OCI-LY7 (cell line): ENCODE measurements at regions not wholly inside any gene's neighbourhood (a gene's known extent, or its start where the extent isn't known, plus 50 kb on each side); places are given as distances from the start of the nearest gene placed in this dataset.
A peak's percentile ranks its signal among the peaks of the same experiment; 100 is the strongest.

Source experiments
- BruUV-seq: library from RNA; stranded (reverse); fragments of 400-500 nt; replicated peaks from 2 replicates; lab custom pipeline; 2021; lab: Mats Ljungman, UMichigan
- CTCF ChIA-PET: fragments of 300-600 bp; sonication (Branson Sonifier 250); formaldehyde crosslinking; loops from one replicate; lab custom pipeline; 2022; ENCODE audit warnings: antibody characterized with exemption; ENCODE audit not compliant: unreplicated experiment; lab: Charles Lee
- POLR2A ChIA-PET: fragments of 300-600 bp; sonication (Branson Sonifier 250); formaldehyde crosslinking; loops from one replicate; lab custom pipeline; 2022; ENCODE audit warnings: antibody characterized with exemption; lab: Charles Lee
- DNase-seq: peaks from one replicate; pipeline ENCODE4 v3.0.0-alpha.2; 2015; ENCODE audit warnings: low spot score
- H2AFZ ChIP-seq: fragments of 200-600 bp; sonication (generic), shearing (Covaris generic); 2 replicates; pipeline ENCODE4 v1.6.1; 2014; ENCODE audit warnings: mild to moderate bottlenecking, antibody characterized with exemption, low read length, moderate library complexity
- H3K27ac ChIP-seq: fragments of 200-600 bp; sonication (generic); 2 replicates; pipeline ENCODE4 v1.5.1; 2014; ENCODE audit warnings: mixed run types, low read depth, mild to moderate bottlenecking, moderate library complexity, low read length, inconsistent platforms; ENCODE audit not compliant: poor library complexity, severe bottlenecking
- H3K36me3 ChIP-seq: fragments of 200-600 bp; sonication (generic); 2 replicates; pipeline ENCODE4 v1.6.1; 2014; ENCODE audit warnings: mild to moderate bottlenecking, antibody characterized with exemption, low read length, moderate library complexity, mixed read lengths; ENCODE audit not compliant: insufficient read depth
- H3K4me1 ChIP-seq: fragments of 200-600 bp; sonication (generic); 2 replicates; pipeline ENCODE4 v1.5.1; 2014; ENCODE audit warnings: mild to moderate bottlenecking, low read length; ENCODE audit not compliant: insufficient read depth, poor library complexity, severe bottlenecking
- H3K4me2 ChIP-seq: fragments of 200-600 bp; sonication (generic); 2 replicates; pipeline ENCODE4 v1.6.1; 2014; ENCODE audit warnings: mild to moderate bottlenecking, low read length
- H3K4me3 ChIP-seq: fragments of 200-600 bp; sonication (generic); 2 replicates; pipeline ENCODE4 v1.5.1; 2014; ENCODE audit warnings: mild to moderate bottlenecking, low read depth, low read length; ENCODE audit not compliant: poor library complexity, severe bottlenecking
- H3K79me2 ChIP-seq: fragments of 200-600 bp; sonication (generic); 2 replicates; pipeline ENCODE4 v1.6.1; 2016; ENCODE audit warnings: low read depth, mild to moderate bottlenecking, low read length, moderate library complexity, mixed read lengths; ENCODE audit not compliant: insufficient read depth
- H3K9me2 ChIP-seq: fragments of 200-600 bp; sonication (generic); 2 replicates; pipeline ENCODE4 v1.6.1; 2016; ENCODE audit warnings: mild to moderate bottlenecking, low read length, mixed read lengths; ENCODE audit not compliant: insufficient read depth
- H3K9me3 ChIP-seq: fragments of 200-600 bp; sonication (generic); 2 replicates; pipeline ENCODE4 v1.6.1; 2014; ENCODE audit warnings: mild to moderate bottlenecking, mixed run types, low read length, mixed read lengths
- H4K20me1 ChIP-seq: fragments of 200-600 bp; sonication (generic); 2 replicates; pipeline ENCODE4 v1.6.1; 2014; ENCODE audit warnings: mild to moderate bottlenecking, antibody characterized with exemption, low read length, moderate library complexity, mixed read lengths; ENCODE audit not compliant: insufficient read depth
- CTCF ChIP-seq: fragments of 200-600 bp; sonication (generic); conservative IDR thresholded peaks from 2 replicates; pipeline ENCODE4 v1.5.1; 2014; ENCODE audit warnings: mild to moderate bottlenecking, antibody characterized with exemption, low read length, moderate library complexity, mixed read lengths
- EZH2phosphoT487 ChIP-seq: fragments of 200-600 bp; sonication (generic); IDR thresholded peaks from 2 replicates; pipeline ENCODE4 v1.6.1; 2018; ENCODE audit warnings: low read depth, borderline replicate concordance, mild to moderate bottlenecking, mixed run types, antibody characterized with exemption, low read length, moderate library complexity, mixed read lengths
- intact Hi-C: fragments of 100-400 bp; cut with micrococcal nuclease; formaldehyde crosslinking; loops from one replicate; pipeline ENCODE4 v1.10.0; 2022; ENCODE audit not compliant: unreplicated experiment

DNA sequence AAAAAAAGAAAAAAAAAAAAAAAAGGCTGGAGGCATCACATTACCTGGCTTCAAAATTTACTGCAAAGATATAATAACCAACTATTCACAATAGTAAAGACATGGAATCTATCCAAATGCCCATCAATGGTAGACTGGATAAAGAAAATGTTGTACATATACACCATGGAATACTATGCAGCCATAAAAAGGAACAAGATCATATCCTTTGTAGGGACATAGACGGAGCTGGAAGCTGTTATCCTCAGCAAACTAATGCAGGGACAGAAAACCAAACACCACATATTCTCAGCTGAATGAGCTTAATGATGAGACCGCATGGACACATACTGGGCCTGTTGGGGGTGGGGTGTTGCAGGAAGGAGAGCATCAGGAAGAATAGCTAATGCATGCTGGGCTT, 330.5 kb downstream of the SRGAP2C start:
- no TSS peak for BruUV-seq
- Histone ChIP-seq H2AFZ (no peak overlapping the region), H3K4me3 (no peak overlapping the region), H3K36me3 (peaks cover 8% of the 10 kb centered on the region; the same call in 1 of the 2 replicates), H3K9me2 (no peaks in the 10 kb centered on the region), H4K20me1 (no peaks in the 10 kb centered on the region), H3K79me2 (peaks cover 7% of the 10 kb centered on the region; the same call in 1 of the 2 replicates), H3K27ac (no peak overlapping the region), H3K9me3 (peaks cover 27% of the 10 kb centered on the region; the same call in 1 of the 2 replicates), H3K4me2 (no peak overlapping the region), H3K4me1 (peaks cover 28% of the 10 kb centered on the region)
- ChIA-PET POLR2A (interaction anchor here (1.5 to 2.8 kb wide), 3 partner anchors 30 to 65 kb away, joined by 5 to 21 read pairs (median 6); no protein-coding TSS in a partner anchor), CTCF (no interaction called here)
- DNase-seq = no peak
- TF ChIP-seq EZH2phosphoT487 = no peak
- no peak for TF ChIP-seq CTCF
- intact Hi-C loops = loop anchor here (5.0 kb wide), 2 partner anchors 37 to 58 kb away; no protein-coding TSS in a partner anchor

- peak overlapping the region; percentile 94 for H2AFZ ChIP-seq
- peak overlapping the region; percentile 65 for H3K4me2 ChIP-seq
- no TSS peak for BruUV-seq
- ChIA-PET CTCF (no interaction called here), POLR2A (interaction anchor here (0.6 to 2.8 kb wide), 13 partner anchors 9 to 1338 kb away, joined by 3 to 21 read pairs (median 6); no protein-coding TSS in a partner anchor)
- peak; percentile 84 for DNase-seq
- TF ChIP-seq CTCF (no peak), EZH2phosphoT487 (no peak)
- peaks cover 7% of the 10 kb centered on the region; the same call in 1 of the 2 replicates for H3K36me3 ChIP-seq
- H3K4me3 ChIP-seq = peak overlapping the region; percentile 71
- peaks cover 25% of the 10 kb centered on the region; the same call in 1 of the 2 replicates for H3K9me3 ChIP-seq
- intact Hi-C loops = loop anchor here (5.0 kb wide), 2 partner anchors 36 to 59 kb away; no protein-coding TSS in a partner anchor
- H3K79me2 ChIP-seq = peaks cover 7% of the 10 kb centered on the region; the same call in 1 of the 2 replicates
- H4K20me1 ChIP-seq = no peaks in the 10 kb centered on the region
- peak overlapping the region; percentile 87 for H3K27ac ChIP-seq
- peaks cover 35% of the 10 kb centered on the region for H3K4me1 ChIP-seq
- no peaks in the 10 kb centered on the region for H3K9me2 ChIP-seq
Measured at GRCh38 chr1:121516234-121516967, 331.6 kb downstream of the SRGAP2C start.
